ENCODE measurements at regions not wholly inside any gene's neighbourhood (a gene's known extent, or its start where the extent isn't known, plus 50 kb on each side); places are given as distances from the start of the nearest gene placed in this dataset.
"Not testable (repeated sequence)": the region's sequence is repeated elsewhere in the genome, so short reads cannot be mapped to it uniquely, and the experiment has no call there.

DNA sequence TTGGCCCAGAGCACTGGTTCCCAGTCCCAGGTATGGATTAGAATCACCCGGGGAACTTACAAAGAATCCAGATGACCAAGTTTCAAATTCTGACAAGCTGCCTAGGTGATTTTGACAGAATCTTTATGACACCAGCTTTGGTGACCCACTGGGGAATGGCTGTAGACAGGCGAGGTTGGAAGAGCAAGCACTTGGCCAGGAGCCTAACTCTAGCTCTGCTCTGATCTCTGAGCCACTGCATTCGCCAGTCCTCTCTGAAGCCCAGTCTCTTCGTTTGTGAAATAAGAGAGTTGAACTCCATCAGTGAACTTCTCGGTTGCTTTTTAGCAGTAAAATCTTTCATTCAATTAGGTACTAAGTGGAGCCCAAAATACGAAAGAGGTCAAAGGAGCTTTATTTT, 161.2 kb downstream of the VEGFA start:
- no peaks in the 10 kb centered on the region for H3K9me3 ChIP-seq (ENCODE audit: control insufficient read depth, insufficient read depth, low read length)
- no peak overlapping the region for H3K9ac ChIP-seq (ENCODE audit: low read depth, low read length)
- no peaks in the 10 kb centered on the region for H3K36me3 ChIP-seq (ENCODE audit: insufficient read depth, low read length)
- H3K4me1 ChIP-seq (ENCODE audit: insufficient read depth, low read length): peaks cover 17% of the 10 kb centered on the region

DNA sequence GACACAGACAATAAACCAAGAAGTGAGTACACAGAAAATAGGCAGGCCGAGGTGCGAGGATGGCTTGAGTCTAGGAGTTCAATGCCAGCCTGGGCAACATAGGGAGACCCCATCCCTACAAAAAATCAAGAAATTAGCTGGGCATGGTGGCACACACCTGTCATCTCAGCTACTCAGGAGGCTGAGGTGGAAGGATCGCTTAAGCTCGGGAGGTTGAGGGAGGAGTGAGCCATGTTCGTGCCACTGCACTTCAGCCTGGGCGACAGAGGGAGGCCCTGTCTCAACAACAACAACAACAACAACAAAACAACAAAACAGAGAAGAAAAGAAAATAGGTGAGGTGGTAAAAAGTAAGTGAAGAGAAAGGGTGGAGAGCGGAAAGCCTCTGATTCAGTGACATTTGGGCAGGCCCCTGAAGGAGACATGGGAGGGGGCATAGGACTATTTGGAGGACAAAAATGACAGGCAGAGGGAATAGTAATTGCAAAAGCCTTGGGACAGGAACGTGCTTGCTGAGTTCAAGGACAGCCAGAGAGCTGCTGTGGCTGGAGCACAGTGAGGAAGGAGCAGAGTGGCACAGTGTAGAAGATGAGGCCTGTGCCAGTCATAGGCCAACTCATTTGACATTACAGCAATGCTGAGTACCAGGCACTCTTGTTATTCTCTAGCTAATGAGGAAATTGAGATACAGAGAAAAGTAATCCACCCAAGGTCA, 160.6 kb downstream of the VEGFA start:
- no peaks in the 10 kb centered on the region for H3K36me3 ChIP-seq (ENCODE audit: insufficient read depth, low read length)
- no peak overlapping the region for H3K9ac ChIP-seq (ENCODE audit: low read depth, low read length)
- H3K9me3 ChIP-seq (ENCODE audit: control insufficient read depth, insufficient read depth, low read length): no peaks in the 10 kb centered on the region
- H3K4me1 ChIP-seq (ENCODE audit: insufficient read depth, low read length): peaks cover 18% of the 10 kb centered on the region

DNA sequence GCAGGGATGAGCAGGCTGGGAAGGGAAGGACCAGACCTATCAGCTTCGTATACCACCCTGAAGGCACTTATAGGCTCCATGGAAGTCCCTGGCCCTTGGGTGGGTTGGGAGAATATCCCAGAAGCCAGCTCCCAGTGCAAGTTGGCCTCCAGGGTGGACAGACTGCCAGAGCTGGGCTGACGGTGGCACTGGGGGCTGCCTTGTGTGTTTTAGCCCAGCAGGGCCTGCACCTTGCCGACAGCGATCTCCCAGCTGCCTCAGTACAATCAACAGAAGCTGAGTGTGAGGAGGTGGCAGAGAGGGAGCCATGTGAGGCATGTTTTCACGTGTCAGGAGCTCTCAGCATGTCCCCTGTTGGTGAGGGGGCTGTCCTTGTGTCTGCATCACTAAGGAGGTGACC, 159.5 kb downstream of the VEGFA start:
- Histone ChIP-seq H3K9me3 (ENCODE audit: control insufficient read depth, insufficient read depth, low read length) (no peaks in the 10 kb centered on the region), H3K4me1 (ENCODE audit: insufficient read depth, low read length) (peaks cover 18% of the 10 kb centered on the region)

DNA sequence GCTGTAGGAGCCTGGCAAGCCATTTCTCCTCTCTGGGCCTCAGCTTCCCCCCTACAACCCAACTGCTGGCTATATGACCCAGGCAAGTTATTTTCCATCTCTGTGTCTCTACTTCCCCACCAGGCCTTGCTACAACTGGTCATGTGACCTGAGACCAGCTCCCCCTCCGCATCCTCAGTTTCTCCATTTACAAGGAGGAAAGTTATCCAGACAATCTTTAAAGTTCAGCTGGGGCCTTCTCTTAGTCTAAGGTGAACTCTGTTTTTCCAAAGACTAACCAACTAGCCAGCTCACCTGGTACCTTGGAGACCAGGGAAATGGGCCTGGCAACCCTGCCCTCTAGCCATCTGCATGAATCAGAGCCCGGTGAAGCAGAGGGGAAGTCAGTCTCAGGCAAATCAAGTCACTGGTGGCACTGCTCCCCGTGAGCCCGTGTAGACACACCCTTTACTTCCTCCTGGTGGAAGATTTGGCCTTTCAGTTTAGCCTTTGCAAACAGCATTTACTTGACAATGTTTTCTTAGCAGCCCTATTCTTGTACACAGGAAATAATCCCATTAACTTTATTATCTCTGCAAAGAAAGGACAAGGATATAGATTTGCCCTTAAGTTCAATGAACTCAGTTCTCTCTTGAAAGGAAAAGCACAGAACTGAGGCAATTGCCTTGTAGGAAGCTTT, 157.7 kb downstream of the VEGFA start:
- Histone ChIP-seq H3K9ac (ENCODE audit: low read depth, low read length) (no peak overlapping the region), H3K4me1 (ENCODE audit: insufficient read depth, low read length) (peaks cover 16% of the 10 kb centered on the region), H3K36me3 (ENCODE audit: insufficient read depth, low read length) (no peaks in the 10 kb centered on the region), H3K9me3 (ENCODE audit: control insufficient read depth, insufficient read depth, low read length) (no peaks in the 10 kb centered on the region)

More for the DNA sequence above, 159.5 kb downstream of the VEGFA start:
- no peak overlapping the region for H3K9ac ChIP-seq (ENCODE audit: low read depth, low read length)
- no peaks in the 10 kb centered on the region for H3K36me3 ChIP-seq (ENCODE audit: insufficient read depth, low read length)

DNA sequence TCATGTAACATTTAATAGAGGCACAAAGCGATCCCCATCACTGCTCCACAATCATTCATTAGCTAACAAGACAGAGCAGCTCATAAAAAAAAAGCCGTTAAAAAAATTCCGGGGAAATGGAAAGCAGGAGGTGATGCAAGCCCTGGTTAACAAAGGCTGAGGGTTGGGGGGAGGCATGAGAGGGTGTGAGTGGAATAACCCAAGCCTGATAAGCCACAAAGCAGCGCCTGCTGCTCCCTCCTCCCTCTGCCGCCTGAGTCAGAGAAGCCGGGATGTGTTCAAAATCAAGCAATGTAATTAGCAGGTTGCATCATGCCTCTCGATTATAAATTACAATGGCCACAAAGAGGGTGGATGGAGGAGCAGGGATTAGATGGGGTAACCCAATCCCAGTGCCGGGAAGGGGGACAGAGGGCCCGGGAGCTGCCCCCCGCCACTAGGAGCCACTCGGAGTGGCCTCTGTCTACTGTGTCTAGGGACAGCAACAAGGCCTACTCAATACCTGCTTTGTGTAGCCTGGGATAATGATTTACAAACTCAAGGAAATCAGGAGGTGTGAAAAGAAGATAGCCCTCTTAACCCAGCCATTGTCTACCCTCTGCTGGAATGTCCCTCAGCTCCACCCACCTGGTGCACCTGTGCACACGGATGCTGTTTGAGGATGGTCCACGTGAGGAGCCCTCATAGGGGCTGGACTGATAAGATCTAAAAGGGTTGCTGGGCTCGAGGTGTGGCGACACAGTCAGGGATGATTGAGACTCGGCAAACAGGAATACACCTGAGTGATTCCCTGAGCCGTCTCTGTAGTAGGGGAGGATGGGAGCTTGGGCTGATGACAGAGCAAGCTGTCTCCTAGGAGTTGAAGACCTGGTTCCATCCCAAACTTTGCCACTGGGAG, 156.9 kb downstream of the VEGFA start:
- H3K9ac ChIP-seq (ENCODE audit: low read depth, low read length): no peak overlapping the region; the same call in 1 of the 2 replicates
- H3K9me3 ChIP-seq (ENCODE audit: control insufficient read depth, insufficient read depth, low read length): no peaks in the 10 kb centered on the region
- H3K4me1 ChIP-seq (ENCODE audit: insufficient read depth, low read length): peaks cover 12% of the 10 kb centered on the region
- no peaks in the 10 kb centered on the region for H3K36me3 ChIP-seq (ENCODE audit: insufficient read depth, low read length)

DNA sequence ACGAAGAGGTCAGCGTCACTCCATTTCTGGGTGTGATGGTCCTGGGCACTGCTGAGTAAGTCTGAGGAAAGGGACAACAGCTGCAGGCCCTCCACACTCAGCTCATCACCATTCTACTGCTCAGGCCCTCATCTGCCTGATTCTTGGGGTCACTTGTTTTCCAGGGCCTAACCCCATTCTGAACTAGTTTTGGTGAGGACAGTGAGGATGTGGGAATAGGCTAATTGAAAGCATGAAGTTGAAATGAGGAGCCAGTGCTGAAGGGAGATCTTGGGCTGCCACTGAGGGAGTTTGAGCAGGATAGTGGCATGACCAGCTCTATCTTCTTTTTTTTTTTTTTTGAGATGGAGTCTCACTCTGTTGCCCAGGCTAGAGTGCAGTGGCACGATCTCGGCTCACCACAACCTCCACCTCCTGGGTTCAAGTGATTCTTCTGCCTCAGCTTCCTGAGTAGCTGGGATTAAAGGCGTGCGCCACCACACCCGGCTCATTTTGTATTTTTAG, 155.7 kb downstream of the VEGFA start:
- not testable (repeated sequence) for H3K36me3 ChIP-seq (ENCODE audit: insufficient read depth, low read length); H3K9ac ChIP-seq (ENCODE audit: low read depth, low read length); H3K9me3 ChIP-seq (ENCODE audit: control insufficient read depth, insufficient read depth, low read length)
- peaks cover 12% of the 10 kb centered on the region for H3K4me1 ChIP-seq (ENCODE audit: insufficient read depth, low read length)

DNA sequence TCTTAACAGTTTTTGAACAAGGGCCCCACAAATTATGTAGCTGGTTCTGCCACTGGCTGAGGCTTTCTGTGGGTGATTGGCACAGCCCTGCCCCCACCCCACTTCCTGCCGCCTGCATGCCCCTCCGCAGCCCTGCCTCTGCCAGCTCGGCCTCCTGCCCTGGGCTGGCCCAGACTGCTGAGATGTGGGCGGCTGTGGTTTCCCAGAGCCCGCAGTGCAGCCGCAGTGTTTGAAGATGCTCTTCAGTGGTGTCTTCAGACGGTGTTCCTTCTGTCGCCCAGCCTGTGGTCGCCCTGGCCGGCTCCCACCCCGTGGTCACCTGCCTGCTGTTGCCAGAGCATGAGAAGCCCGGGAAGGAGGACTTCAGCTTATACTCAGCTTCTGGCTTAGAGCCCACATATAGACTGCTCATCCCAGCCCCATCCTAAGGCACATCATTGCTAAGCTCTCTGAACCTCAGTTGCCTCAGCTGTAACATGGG, 154.3 kb downstream of the VEGFA start:
- Histone ChIP-seq H3K4me1 (ENCODE audit: insufficient read depth, low read length) (peaks cover 12% of the 10 kb centered on the region), H3K36me3 (ENCODE audit: insufficient read depth, low read length) (no peaks in the 10 kb centered on the region), H3K9me3 (ENCODE audit: control insufficient read depth, insufficient read depth, low read length) (no peaks in the 10 kb centered on the region), H3K9ac (ENCODE audit: low read depth, low read length) (no peak overlapping the region)

DNA sequence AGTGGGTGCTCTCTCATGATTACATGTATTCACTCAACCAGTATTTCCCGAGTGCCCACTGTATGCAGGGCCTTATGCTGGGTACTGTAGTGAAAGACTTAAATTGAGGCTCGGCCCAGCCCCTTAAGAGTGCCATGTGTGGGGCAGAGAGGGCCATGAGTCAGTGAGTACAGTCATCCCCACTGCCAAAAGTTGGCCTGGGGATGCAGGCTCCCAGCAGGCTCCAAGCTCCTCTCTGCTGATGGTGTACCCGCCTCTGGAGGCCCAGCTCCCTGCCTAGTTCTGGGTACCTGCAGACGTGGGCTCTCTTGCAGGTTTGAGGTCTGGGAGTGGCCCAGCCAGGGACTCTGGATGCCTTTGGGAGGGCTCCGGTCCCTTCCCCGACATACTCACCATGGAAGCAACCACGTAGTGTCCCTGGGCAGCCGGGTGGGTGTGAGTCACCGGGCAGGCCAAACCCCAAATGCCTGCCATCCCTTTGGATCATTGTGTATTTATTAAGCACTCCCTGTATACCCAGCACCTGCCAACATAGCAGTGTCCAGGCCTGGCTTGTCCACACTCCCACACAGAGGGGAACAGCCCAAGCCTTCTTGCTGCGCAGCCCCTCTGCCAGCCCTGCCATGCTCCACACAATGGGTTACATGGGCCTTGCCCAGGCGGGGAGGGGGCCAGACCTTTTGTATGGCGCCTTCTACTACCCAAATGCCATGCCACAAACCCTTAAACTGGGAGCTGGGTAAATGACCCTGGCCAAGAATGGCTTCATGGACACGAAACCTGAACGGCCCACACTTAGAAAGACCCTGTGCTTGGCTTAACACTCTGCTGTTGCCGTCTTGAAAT, 153.6 kb downstream of the VEGFA start:
- H3K4me1 ChIP-seq (ENCODE audit: insufficient read depth, low read length): peaks cover 12% of the 10 kb centered on the region
- H3K9me3 ChIP-seq (ENCODE audit: control insufficient read depth, insufficient read depth, low read length): no peaks in the 10 kb centered on the region
- no peak overlapping the region for H3K9ac ChIP-seq (ENCODE audit: low read depth, low read length)

DNA sequence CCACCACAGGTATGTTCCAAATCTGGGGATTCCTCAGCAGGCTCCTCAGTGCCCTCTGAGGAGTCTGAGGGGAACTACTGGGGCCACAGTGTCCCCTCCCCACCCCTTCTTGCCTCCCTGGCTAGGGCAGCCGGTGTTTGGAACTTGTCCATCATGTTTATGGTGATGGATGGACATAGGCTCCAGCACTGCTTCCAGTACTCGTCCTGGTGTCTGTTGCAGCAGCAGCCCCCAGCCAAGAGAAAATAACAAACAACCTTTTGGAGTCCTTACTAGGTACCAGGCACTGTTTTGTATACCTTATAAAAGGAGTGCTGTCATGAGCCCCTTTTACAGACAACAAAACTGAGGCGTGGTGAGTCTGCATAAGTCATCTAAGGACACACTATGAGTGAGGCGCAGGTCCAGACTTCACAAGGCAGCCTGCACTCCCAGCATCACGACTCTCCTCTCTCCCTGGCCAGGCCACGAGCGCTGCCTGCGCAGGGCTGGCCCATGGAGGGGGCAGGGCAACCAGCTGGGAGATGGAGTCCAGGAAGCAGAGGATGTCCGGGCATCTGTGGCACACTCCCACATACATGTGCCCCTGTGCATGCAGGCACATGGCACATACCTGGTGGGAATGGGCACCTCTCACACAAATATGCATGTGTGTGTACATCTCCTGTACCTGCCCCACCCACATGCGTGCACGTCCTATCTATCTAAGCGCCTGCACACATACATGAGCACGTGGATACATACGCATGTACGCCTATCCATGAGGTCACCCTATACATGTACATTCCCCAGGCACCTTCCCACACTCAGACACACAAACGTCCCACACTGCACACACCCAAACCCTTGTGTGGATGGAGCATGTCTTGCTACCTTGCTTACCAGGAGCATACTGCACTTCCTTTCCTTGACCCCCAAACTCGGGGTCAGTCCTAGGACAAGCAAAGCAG, 152.7 kb downstream of the VEGFA start:
- Histone ChIP-seq H3K9me3 (ENCODE audit: control insufficient read depth, insufficient read depth, low read length) (no peaks in the 10 kb centered on the region), H3K9ac (ENCODE audit: low read depth, low read length) (no peak overlapping the region), H3K4me1 (ENCODE audit: insufficient read depth, low read length) (peaks cover 8% of the 10 kb centered on the region), H3K36me3 (ENCODE audit: insufficient read depth, low read length) (no peaks in the 10 kb centered on the region)

More for the DNA sequence above, 153.6 kb downstream of the VEGFA start:
- H3K36me3 ChIP-seq (ENCODE audit: insufficient read depth, low read length): no peaks in the 10 kb centered on the region

DNA sequence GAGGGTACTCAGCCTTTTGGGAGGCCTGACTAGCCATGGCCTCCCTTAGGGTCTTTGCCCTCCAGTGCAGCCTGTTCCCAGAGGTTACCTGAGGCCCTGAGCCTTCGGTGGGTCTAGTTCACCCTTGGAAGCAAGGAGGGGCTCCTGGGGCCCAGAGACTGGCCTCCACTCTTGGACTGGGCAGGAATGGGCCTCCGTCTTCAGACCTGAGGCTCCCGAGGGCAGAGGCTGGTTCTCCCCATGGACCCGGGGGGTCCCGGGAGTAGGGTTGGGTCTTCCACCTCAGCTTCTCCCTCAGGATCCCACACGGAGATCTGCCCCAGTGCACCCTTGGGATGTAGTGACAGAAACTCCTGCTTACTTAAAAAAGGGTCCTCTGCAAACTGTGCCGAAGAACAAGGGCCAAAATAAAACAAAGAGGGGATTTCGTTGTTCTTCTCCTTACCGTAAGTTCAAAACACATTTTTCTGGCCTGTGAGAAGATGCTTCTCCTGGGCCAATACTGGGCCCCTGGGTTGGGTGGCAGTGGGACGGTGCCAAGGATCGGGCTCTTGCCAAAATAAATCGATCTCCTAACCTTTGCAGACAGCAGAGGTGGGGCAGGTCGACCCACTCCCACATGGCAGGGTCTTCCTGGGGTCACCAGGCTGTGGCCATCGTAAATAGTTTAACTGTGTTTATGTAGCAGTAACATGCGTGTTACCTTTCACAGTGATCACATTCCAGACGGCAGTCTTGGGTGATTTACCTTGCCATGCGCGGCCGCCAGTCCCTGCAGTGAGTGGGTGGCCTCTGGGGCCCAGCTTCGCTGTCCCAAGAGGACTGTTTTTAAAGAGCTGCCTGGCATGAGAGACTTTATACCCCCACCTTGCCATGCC, 151.8 kb downstream of the VEGFA start:
- Histone ChIP-seq H3K4me1 (ENCODE audit: insufficient read depth, low read length) (peaks cover 4% of the 10 kb centered on the region), H3K9ac (ENCODE audit: low read depth, low read length) (no peak overlapping the region), H3K36me3 (ENCODE audit: insufficient read depth, low read length) (no peaks in the 10 kb centered on the region), H3K9me3 (ENCODE audit: control insufficient read depth, insufficient read depth, low read length) (no peaks in the 10 kb centered on the region)

DNA sequence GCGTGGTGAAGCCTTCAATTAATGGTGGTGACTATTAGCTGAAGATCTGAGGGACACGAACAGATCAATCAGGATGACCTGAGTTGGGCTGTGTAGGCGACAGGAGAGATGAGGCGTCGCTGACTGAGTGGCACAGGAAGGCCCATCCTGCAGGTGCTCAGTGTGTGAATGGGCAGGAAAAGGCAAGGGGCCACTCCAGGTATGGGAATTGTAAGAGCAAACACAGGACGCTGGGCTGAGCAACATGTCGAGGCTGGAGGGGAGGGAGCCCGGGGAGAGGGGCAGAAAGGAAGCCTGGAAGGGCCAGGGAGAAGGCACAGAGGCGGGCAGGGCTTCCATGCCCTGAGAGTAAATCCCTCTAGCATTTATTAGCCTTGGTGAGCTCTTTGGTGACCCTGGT, 151.0 kb downstream of the VEGFA start:
- Histone ChIP-seq H3K36me3 (ENCODE audit: insufficient read depth, low read length) (no peaks in the 10 kb centered on the region), H3K4me1 (ENCODE audit: insufficient read depth, low read length) (peaks cover under 1% of the 10 kb centered on the region; the same call in 1 of the 2 replicates), H3K9ac (ENCODE audit: low read depth, low read length) (no peak overlapping the region), H3K9me3 (ENCODE audit: control insufficient read depth, insufficient read depth, low read length) (no peaks in the 10 kb centered on the region)

DNA sequence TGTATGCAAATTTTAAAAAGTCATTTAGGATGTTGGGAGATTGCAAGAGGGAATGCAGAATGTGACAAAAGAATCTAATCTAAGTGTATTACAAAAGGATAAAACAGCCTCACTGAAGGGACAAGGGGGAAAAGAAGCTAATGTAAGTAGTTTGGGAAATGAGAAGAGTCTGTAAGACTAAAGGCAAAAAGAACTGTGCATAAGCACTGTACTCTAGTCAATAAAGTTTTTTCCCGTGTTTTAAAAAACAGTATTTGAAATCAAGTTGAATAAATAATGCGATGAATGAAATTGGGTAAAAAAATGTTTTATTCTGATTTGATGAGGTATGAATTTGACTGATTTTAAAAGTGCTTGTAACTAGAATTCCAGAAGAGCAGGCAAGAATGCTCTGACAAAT, 149.8 kb downstream of the VEGFA start:
- Histone ChIP-seq H3K9ac (ENCODE audit: low read depth, low read length) (no peak overlapping the region), H3K36me3 (ENCODE audit: insufficient read depth, low read length) (no peaks in the 10 kb centered on the region), H3K4me1 (ENCODE audit: insufficient read depth, low read length) (no peaks in the 10 kb centered on the region; the same call in 1 of the 2 replicates), H3K9me3 (ENCODE audit: control insufficient read depth, insufficient read depth, low read length) (no peaks in the 10 kb centered on the region)
